Fibroblast of gingiva (primary cell): ENCODE measurements at regions not wholly inside any gene's neighbourhood (a gene's known extent, or its start where the extent isn't known, plus 50 kb on each side); places are given as distances from the start of the nearest gene placed in this dataset.

ENCODE experiments used
- DNase-seq: peaks from one replicate; pipeline ENCODE4 v3.0.0-alpha.2; 2011; ENCODE audit warnings: low read depth

GRCh38 chrY:7182591-7182990 is 271.0 kb upstream of the AMELY start:
- no peak for DNase-seq

GRCh38 chrY:7177631-7178030 is 266.1 kb upstream of the AMELY start:
- no peak for DNase-seq

GRCh38 chrY:7169475-7169874 is 257.9 kb upstream of the AMELY start:
- no peak for DNase-seq

- no peak for DNase-seq
Observed at GRCh38 chrY:7141477-7141876, 229.9 kb upstream of the AMELY start.
